SK-N-SH (cell line): ENCODE measurements at regions not wholly inside any gene's neighbourhood (a gene's known extent, or its start where the extent isn't known, plus 50 kb on each side); places are given as distances from the start of the nearest gene placed in this dataset.

ENCODE experiments used
- CTCF ChIA-PET: fragments of 300-600, 350-600 bp; formaldehyde crosslinking; extraction: SDS; loops from one replicate; lab custom pipeline; 2021; lab: Yijun Ruan, JAX
- POLR2A ChIA-PET: fragments of 350-600 bp; sonication (Branson Sonifier 250); formaldehyde crosslinking; extraction: SDS; loops from one replicate; lab custom pipeline; 2020; ENCODE audit warnings: antibody characterized with exemption, inconsistent platforms; lab: Yijun Ruan, JAX
- DNase-seq: peaks from one replicate; pipeline ENCODE4 v3.0.0; 2012
- H2AFZ ChIP-seq: fragments of 200-600 bp; sonication (generic); 2 replicates; pipeline ENCODE4 v1.8.1; 2016; ENCODE audit warnings: antibody characterized with exemption, mild to moderate bottlenecking, low read depth
- H3F3A ChIP-seq: fragments of 200-600 bp; sonication (generic); replicated peaks from 2 replicates; pipeline ENCODE3; 2016; ENCODE audit warnings: antibody characterized with exemption, mild to moderate bottlenecking; ENCODE audit not compliant: insufficient read depth
- H3K27ac ChIP-seq, 2 experiments: fragments of 200-500 bp in 1 of 2; fragments of 200-600 bp in 1 of 2; sonication (Bioruptor generic) in 1 of 2; sonication (generic), shearing (Covaris generic) in 1 of 2; 2 replicates each; pipeline versions ENCODE4 v1.5.1 to v1.6.1; 2014 to 2016; ENCODE audit warnings: low read depth in 2 of 2, inconsistent platforms in 1 of 2, low read length in 1 of 2, mild to moderate bottlenecking in 1 of 2, mixed read lengths in 1 of 2
- H3K27me3 ChIP-seq: fragments of 200-600 bp; sonication (generic), shearing (Covaris generic); 2 replicates; pipeline ENCODE4 v1.6.1; 2016; ENCODE audit warnings: mixed run types; ENCODE audit not compliant: insufficient read depth
- H3K36me3 ChIP-seq, 2 experiments: fragments of 200-500 bp in 1 of 2; fragments of 200-600 bp in 1 of 2; sonication (Bioruptor generic) in 1 of 2; sonication (generic) in 1 of 2; replicated peaks in 1 of 2; 2 replicates each; pipeline versions ENCODE3 to v1.5.1; 2014 to 2016; ENCODE audit warnings: low read length in 1 of 2, mild to moderate bottlenecking in 1 of 2; ENCODE audit not compliant: insufficient read depth in 2 of 2, control insufficient read depth in 1 of 2
- H3K4me1 ChIP-seq, 2 experiments: fragments of 200-500 bp in 1 of 2; fragments of 200-600 bp in 1 of 2; sonication (Bioruptor generic) in 1 of 2; sonication (generic), shearing (Covaris generic) in 1 of 2; 2 replicates each; pipeline versions ENCODE4 v1.5.1 to v1.6.1; 2014 to 2016; ENCODE audit warnings: low read depth in 1 of 2, low read length in 1 of 2, mixed run types in 1 of 2; ENCODE audit not compliant: insufficient read depth in 2 of 2, control insufficient read depth in 1 of 2
- H3K4me2 ChIP-seq: fragments of 200-600 bp; sonication (generic), shearing (Covaris generic); 2 replicates; pipeline ENCODE4 v1.6.1; 2017; ENCODE audit warnings: mixed run types
- H3K4me3 ChIP-seq, 2 experiments: fragments of 200-500 bp in 1 of 2; fragments of 200-600 bp in 1 of 2; sonication (Bioruptor generic) in 1 of 2; sonication (generic), shearing (Covaris generic) in 1 of 2; 2 replicates each; pipeline versions ENCODE4 v1.5.1 to v1.8.1; 2014 to 2016; ENCODE audit warnings: low read depth in 2 of 2, inconsistent platforms in 1 of 2, low read length in 1 of 2, mild to moderate bottlenecking in 1 of 2, mixed read lengths in 1 of 2, moderate library complexity in 1 of 2
- H3K79me2 ChIP-seq: fragments of 200-600 bp; sonication (generic); 2 replicates; pipeline ENCODE4 v1.8.1; 2017; ENCODE audit warnings: mild to moderate bottlenecking; ENCODE audit not compliant: insufficient read depth
- H3K9ac ChIP-seq: fragments of 200-600 bp; sonication (generic); 2 replicates; pipeline ENCODE4 v1.6.1; 2017; ENCODE audit warnings: mixed run types
- H3K9me2 ChIP-seq: fragments of 200-600 bp; sonication (generic); 2 replicates; pipeline ENCODE4 v1.6.1; 2017; ENCODE audit warnings: mixed run types
- H3K9me3 ChIP-seq: fragments of 200-600 bp; sonication (generic); 2 replicates; pipeline ENCODE4 v1.6.1; 2017; ENCODE audit warnings: mixed run types, mild to moderate bottlenecking, moderate library complexity
- H4K20me1 ChIP-seq: fragments of 200-600 bp; sonication (generic); 2 replicates; pipeline ENCODE4 v1.6.1; 2017; ENCODE audit warnings: mild to moderate bottlenecking, mixed run types; ENCODE audit not compliant: insufficient read depth
- CHD2 ChIP-seq: fragments of 150-350 bp; IDR thresholded peaks from 2 replicates; pipeline ENCODE4 v1.6.1; 2018; ENCODE audit warnings: low read length; ENCODE audit not compliant: partially characterized antibody
- ELF1 ChIP-seq: IDR thresholded peaks from 2 replicates; pipeline ENCODE4 v1.4.0; 2012
- EP300 ChIP-seq, 2 experiments: IDR thresholded peaks; 2 replicates each; pipeline versions ENCODE4 v1.4.0 to v1.6.1; 2012; ENCODE audit warnings: borderline replicate concordance in 1 of 2, low read depth in 1 of 2, low read length in 1 of 2
- EZH2phosphoT487 ChIP-seq: fragments of 200-600 bp; sonication (generic); IDR thresholded peaks from 2 replicates; pipeline ENCODE4 v1.6.1; 2017; ENCODE audit warnings: low read depth, mixed run types, mild to moderate bottlenecking, antibody characterized with exemption, moderate library complexity, borderline replicate concordance
- FOSL2 ChIP-seq: IDR thresholded peaks from 2 replicates; pipeline ENCODE4 v1.4.0; 2012; ENCODE audit warnings: low read depth, mild to moderate bottlenecking, moderate library complexity, borderline replicate concordance
- GABPA ChIP-seq: IDR thresholded peaks from 2 replicates; pipeline ENCODE4 v1.4.0; 2012; ENCODE audit warnings: low read depth, mild to moderate bottlenecking
- GATA2 ChIP-seq: sonication (generic); formaldehyde crosslinking; IDR thresholded peaks from 2 replicates; pipeline ENCODE4 v1.5.0; 2020; ENCODE audit warnings: mild to moderate bottlenecking, missing genetic modification reagents
- JUND ChIP-seq: IDR thresholded peaks from 2 replicates; pipeline ENCODE4 v1.4.0; 2012
- MAX ChIP-seq: IDR thresholded peaks from 2 replicates; pipeline ENCODE4 v1.4.0; 2012; ENCODE audit warnings: low read depth
- MEF2A ChIP-seq: IDR thresholded peaks from 2 replicates; pipeline ENCODE4 v1.4.0; 2012; ENCODE audit warnings: low read depth, borderline replicate concordance
- SIN3A ChIP-seq: IDR thresholded peaks from 2 replicates; pipeline ENCODE4 v1.6.1; 2012; ENCODE audit warnings: low read depth, mild to moderate bottlenecking, low read length, moderate library complexity, borderline replicate concordance
- SMC3 ChIP-seq: IDR thresholded peaks from 2 replicates; pipeline ENCODE4 v1.6.1; 2012; ENCODE audit warnings: low read depth, low read length, improper control_type of control experiment
- TAF1 ChIP-seq: IDR thresholded peaks from 2 replicates; pipeline ENCODE4 v1.6.1; 2012; ENCODE audit warnings: low read depth, mild to moderate bottlenecking, low read length, moderate library complexity, borderline replicate concordance
- TCF12 ChIP-seq: IDR thresholded peaks from 2 replicates; pipeline ENCODE4 v1.4.0; 2012
- TEAD4 ChIP-seq: IDR thresholded peaks from 2 replicates; pipeline ENCODE4 v1.4.0; 2012; ENCODE audit warnings: mild to moderate bottlenecking, borderline replicate concordance; ENCODE audit not compliant: insufficient read depth
- USF1 ChIP-seq: IDR thresholded peaks from 2 replicates; pipeline ENCODE4 v1.4.0; 2012; ENCODE audit warnings: low read depth, borderline replicate concordance
- ZBTB33 ChIP-seq: IDR thresholded peaks from 2 replicates; pipeline ENCODE4 v1.4.0; 2012; ENCODE audit warnings: low read depth, borderline replicate concordance
- WGBS: methylation state at CpG from one replicate; pipeline ENCODE4 v1.1.6; 2017; ENCODE audit warnings: low lambda C conversion rate; 5-methylcytosine and 5-hydroxymethylcytosine counted together

- H3K27ac ChIP-seq = no peak overlapping the region
- H2AFZ ChIP-seq = no peak overlapping the region
- H3K27me3 ChIP-seq = no peaks in the 10 kb centered on the region
- no peak overlapping the region for H3K4me2 ChIP-seq
- no peaks in the 10 kb centered on the region for H4K20me1 ChIP-seq
- no peaks in the 10 kb centered on the region for H3K4me1 ChIP-seq
- H3K4me3 ChIP-seq = no peak overlapping the region
- TF ChIP-seq EZH2phosphoT487 = no peak
- no peak for TF ChIP-seq GATA2
- no peak for TF ChIP-seq TAF1
- no peak for TF ChIP-seq SIN3A
- no peak for TF ChIP-seq EP300 (IDR thresholded peaks at IDR 0.05; ENCODE audit: borderline replicate concordance in 1 of 2, low read depth in 1 of 2, low read length in 1 of 2)
- no peak for TF ChIP-seq USF1
- TF ChIP-seq ZBTB33 = no peak
- TF ChIP-seq SMC3 = no peak
- no peak for TF ChIP-seq TCF12
- no peak overlapping the region for H3K9ac ChIP-seq
- H3K36me3 ChIP-seq = no peaks in the 10 kb centered on the region
- no peaks in the 10 kb centered on the region for H3K9me2 ChIP-seq
- H3K9me3 ChIP-seq = no peaks in the 10 kb centered on the region
- no peaks in the 10 kb centered on the region for H3F3A ChIP-seq
- DNase-seq = no peak
- H3K79me2 ChIP-seq = no peaks in the 10 kb centered on the region
- WGBS = no CpG with 5 or more reads among the region's 1 CpG
- CTCF ChIA-PET = no interaction called here
- POLR2A ChIA-PET = no interaction called here
These were observed 283.7 kb downstream of the SUCLG1 start for GRCh38 chr2:84175340-84175739.

GRCh38 chr2:84173041-84173440, 286.0 kb downstream of the SUCLG1 start:
- Histone ChIP-seq H3F3A (no peaks in the 10 kb centered on the region), H3K9me2 (no peaks in the 10 kb centered on the region), H3K4me1 (no peaks in the 10 kb centered on the region), H3K4me3 (no peak overlapping the region), H3K27me3 (no peaks in the 10 kb centered on the region), H3K4me2 (no peak overlapping the region), H3K79me2 (no peaks in the 10 kb centered on the region), H4K20me1 (no peaks in the 10 kb centered on the region), H3K27ac (no peak overlapping the region), H2AFZ (no peak overlapping the region), H3K9ac (no peak overlapping the region), H3K36me3 (no peaks in the 10 kb centered on the region), H3K9me3 (no peaks in the 10 kb centered on the region)
- TF ChIP-seq ELF1 (no peak), SMC3 (no peak), JUND (no peak), TEAD4 (no peak), MEF2A (no peak), FOSL2 (no peak), GABPA (no peak), MAX (no peak), CHD2 (no peak), TCF12 (no peak), EZH2phosphoT487 (no peak)
- WGBS = 4% methylated on average over 1 of the region's 1 CpG
- no peak for DNase-seq
- ChIA-PET CTCF (no interaction called here), POLR2A (no interaction called here)
